Astrocyte (in vitro differentiated cells and primary cell): ENCODE measurements at regions not wholly inside any gene's neighbourhood (a gene's known extent, or its start where the extent isn't known, plus 50 kb on each side); places are given as distances from the start of the nearest gene placed in this dataset.
"Not testable (repeated sequence)": the region's sequence is repeated elsewhere in the genome, so short reads cannot be mapped to it uniquely, and the experiment has no call there.

Source experiments
- DNase-seq: peaks from one replicate; pipeline ENCODE4 v3.0.0-alpha.2; 2010; ENCODE audit warnings: low read depth
- FAIRE-seq: peaks from 2 replicates; lab custom pipeline; 2011; peaks lifted over from hg19 to GRCh38; lab: Jason Lieb, UNC
- H2AFZ ChIP-seq: 2 replicates; pipeline ENCODE4 v1.6.0; 2012; ENCODE audit warnings: low read depth, low read length, inconsistent platforms
- H3K27ac ChIP-seq: 2 replicates; pipeline ENCODE4 v1.5.1; 2011; ENCODE audit warnings: low read depth, low read length, inconsistent platforms
- H3K27me3 ChIP-seq: 2 replicates; pipeline ENCODE4 v1.6.0; 2011; ENCODE audit warnings: low read length, inconsistent platforms; ENCODE audit not compliant: insufficient read depth
- H3K36me3 ChIP-seq: 2 replicates; pipeline ENCODE4 v1.5.1; 2011; ENCODE audit warnings: low read length, inconsistent platforms; ENCODE audit not compliant: insufficient read depth
- H3K4me1 ChIP-seq: 2 replicates; pipeline ENCODE4 v1.5.1; 2011; ENCODE audit warnings: low read length, inconsistent platforms; ENCODE audit not compliant: insufficient read depth
- H3K4me2 ChIP-seq: 2 replicates; pipeline ENCODE4 v1.6.0; 2012; ENCODE audit warnings: low read length, inconsistent platforms
- H3K4me3 ChIP-seq: 2 replicates; pipeline ENCODE4 v1.5.1; 2011; ENCODE audit warnings: low read depth, mild to moderate bottlenecking, low read length, inconsistent platforms; ENCODE audit not compliant: insufficient read depth
- H3K79me2 ChIP-seq: 2 replicates; pipeline ENCODE4 v1.6.0; 2012; ENCODE audit warnings: mild to moderate bottlenecking, low read length, inconsistent platforms; ENCODE audit not compliant: insufficient read depth
- H3K9ac ChIP-seq: 2 replicates; pipeline ENCODE4 v1.6.0; 2012; ENCODE audit warnings: mild to moderate bottlenecking, low read length, inconsistent platforms
- H3K9me3 ChIP-seq: 2 replicates; pipeline ENCODE4 v1.5.1; 2012; ENCODE audit warnings: low read depth, mild to moderate bottlenecking, low read length, inconsistent platforms; ENCODE audit not compliant: insufficient read depth
- H4K20me1 ChIP-seq: 2 replicates; pipeline ENCODE4 v1.6.0; 2012; ENCODE audit warnings: low read length, inconsistent platforms; ENCODE audit not compliant: insufficient read depth
- H3K27ac Mint-ChIP-seq: one replicate; pipeline ENCODE4 v1.8.0; 2021; ENCODE audit warnings: mild to moderate bottlenecking, mixed read lengths; ENCODE audit not compliant: unreplicated experiment
- H3K27me3 Mint-ChIP-seq: one replicate; pipeline ENCODE4 v1.8.0; 2021; ENCODE audit warnings: low read depth, mixed read lengths; ENCODE audit not compliant: unreplicated experiment
- H3K36me3 Mint-ChIP-seq: one replicate; pipeline ENCODE4 v1.8.0; 2021; ENCODE audit warnings: low read depth, mixed read lengths; ENCODE audit not compliant: unreplicated experiment
- H3K4me1 Mint-ChIP-seq: one replicate; pipeline ENCODE4 v1.8.0; 2021; ENCODE audit warnings: low read depth, mixed read lengths; ENCODE audit not compliant: unreplicated experiment
- H3K4me3 Mint-ChIP-seq: one replicate; pipeline ENCODE4 v1.8.0; 2021; ENCODE audit warnings: mild to moderate bottlenecking, moderate library complexity, mixed read lengths; ENCODE audit not compliant: unreplicated experiment
- H3K9me3 Mint-ChIP-seq: one replicate; pipeline ENCODE4 v1.8.0; 2021; ENCODE audit warnings: mild to moderate bottlenecking, mixed read lengths; ENCODE audit not compliant: unreplicated experiment
- EZH2 ChIP-seq: IDR thresholded peaks from 2 replicates; pipeline ENCODE4 v1.6.1; 2012; ENCODE audit warnings: mild to moderate bottlenecking, low read length, inconsistent platforms; ENCODE audit not compliant: insufficient read depth
- TF ChIP-seq, protein P1 (sequence below): IDR thresholded peaks from 2 replicates; pipeline ENCODE4 v1.5.1; 2011; ENCODE audit warnings: low read depth, mild to moderate bottlenecking, inconsistent platforms, low read length, moderate library complexity; ENCODE audit not compliant: insufficient read depth

GRCh38 chr1:115522386-115522785, 119.4 kb upstream of the VANGL1 start:
- FAIRE-seq (no peak), DNase-seq (no peak)
- no peaks in the 10 kb centered on the region for H3K27me3 Mint-ChIP-seq
- H3K4me1 ChIP-seq: no peaks in the 10 kb centered on the region
- no peak overlapping the region for H3K4me3 ChIP-seq
- no peak overlapping the region for H3K9ac ChIP-seq
- no peak overlapping the region for H2AFZ ChIP-seq
- no peak overlapping the region for H3K4me2 ChIP-seq
- no peaks in the 10 kb centered on the region for H3K36me3 ChIP-seq
- no peaks in the 10 kb centered on the region for H3K27me3 ChIP-seq
- peaks cover 8% of the 10 kb centered on the region for H3K9me3 Mint-ChIP-seq
- no peaks in the 10 kb centered on the region for H4K20me1 ChIP-seq
- no peaks in the 10 kb centered on the region for H3K9me3 ChIP-seq
- H3K4me3 Mint-ChIP-seq: no peak overlapping the region
- peaks cover 13% of the 10 kb centered on the region for H3K4me1 Mint-ChIP-seq
- no peak overlapping the region for H3K27ac ChIP-seq
- no peak for TF ChIP-seq EZH2
- TF ChIP-seq, protein P1, sequence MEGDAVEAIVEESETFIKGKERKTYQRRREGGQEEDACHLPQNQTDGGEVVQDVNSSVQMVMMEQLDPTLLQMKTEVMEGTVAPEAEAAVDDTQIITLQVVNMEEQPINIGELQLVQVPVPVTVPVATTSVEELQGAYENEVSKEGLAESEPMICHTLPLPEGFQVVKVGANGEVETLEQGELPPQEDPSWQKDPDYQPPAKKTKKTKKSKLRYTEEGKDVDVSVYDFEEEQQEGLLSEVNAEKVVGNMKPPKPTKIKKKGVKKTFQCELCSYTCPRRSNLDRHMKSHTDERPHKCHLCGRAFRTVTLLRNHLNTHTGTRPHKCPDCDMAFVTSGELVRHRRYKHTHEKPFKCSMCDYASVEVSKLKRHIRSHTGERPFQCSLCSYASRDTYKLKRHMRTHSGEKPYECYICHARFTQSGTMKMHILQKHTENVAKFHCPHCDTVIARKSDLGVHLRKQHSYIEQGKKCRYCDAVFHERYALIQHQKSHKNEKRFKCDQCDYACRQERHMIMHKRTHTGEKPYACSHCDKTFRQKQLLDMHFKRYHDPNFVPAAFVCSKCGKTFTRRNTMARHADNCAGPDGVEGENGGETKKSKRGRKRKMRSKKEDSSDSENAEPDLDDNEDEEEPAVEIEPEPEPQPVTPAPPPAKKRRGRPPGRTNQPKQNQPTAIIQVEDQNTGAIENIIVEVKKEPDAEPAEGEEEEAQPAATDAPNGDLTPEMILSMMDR: no peak
- H3K36me3 Mint-ChIP-seq: no peaks in the 10 kb centered on the region
- H3K27ac Mint-ChIP-seq: no peak overlapping the region
- H3K79me2 ChIP-seq: no peaks in the 10 kb centered on the region

GRCh38 chr1:115515270-115515669, 126.5 kb upstream of the VANGL1 start:
- H3K27me3 ChIP-seq: no peaks in the 10 kb centered on the region
- H3K36me3 ChIP-seq: no peaks in the 10 kb centered on the region
- H3K4me3 Mint-ChIP-seq: no peak overlapping the region
- H3K4me2 ChIP-seq: no peak overlapping the region
- FAIRE-seq: no peak
- no peaks in the 10 kb centered on the region for H3K36me3 Mint-ChIP-seq
- peaks cover 4% of the 10 kb centered on the region for H3K4me1 Mint-ChIP-seq
- H3K9ac ChIP-seq: no peak overlapping the region
- H3K4me1 ChIP-seq: no peaks in the 10 kb centered on the region
- no peaks in the 10 kb centered on the region for H3K79me2 ChIP-seq
- no peak overlapping the region for H3K27ac ChIP-seq
- peaks cover 3% of the 10 kb centered on the region for H3K9me3 Mint-ChIP-seq
- no peak for DNase-seq
- H3K9me3 ChIP-seq: no peaks in the 10 kb centered on the region
- H4K20me1 ChIP-seq: no peaks in the 10 kb centered on the region
- TF ChIP-seq, protein P1: no peak
- no peak for TF ChIP-seq EZH2
- H3K27ac Mint-ChIP-seq: no peak overlapping the region
- H3K4me3 ChIP-seq: no peak overlapping the region
- no peak overlapping the region for H2AFZ ChIP-seq
- H3K27me3 Mint-ChIP-seq: no peaks in the 10 kb centered on the region

DNA sequence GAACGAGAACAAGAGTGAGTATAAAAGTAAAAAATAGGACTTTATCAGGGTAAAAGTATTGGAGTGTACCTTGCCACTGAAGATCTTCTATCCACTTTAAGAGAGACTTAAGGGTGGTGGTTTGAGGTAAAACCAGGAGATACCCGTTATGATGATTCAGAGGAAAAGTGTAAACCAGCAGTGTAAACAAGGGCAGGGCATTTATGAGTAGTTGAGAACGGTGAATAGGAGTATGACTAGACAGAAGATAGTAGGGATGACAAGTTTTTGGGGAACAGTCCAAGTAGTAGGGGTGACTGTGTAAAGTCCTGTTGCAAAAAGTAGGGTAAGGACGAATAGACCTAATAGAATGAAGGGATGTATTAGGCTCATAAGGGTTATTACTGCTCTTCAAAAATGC, 131.5 kb upstream of the VANGL1 start:
- H4K20me1 ChIP-seq, H3K36me3 Mint-ChIP-seq, H3K27ac Mint-ChIP-seq, DNase-seq, H3K9me3 ChIP-seq, H3K4me1 Mint-ChIP-seq, H3K9ac ChIP-seq, H3K4me3 ChIP-seq, H3K27ac ChIP-seq, FAIRE-seq, H3K27me3 ChIP-seq, H3K9me3 Mint-ChIP-seq, H3K4me3 Mint-ChIP-seq, H3K36me3 ChIP-seq, H3K4me2 ChIP-seq, H3K4me1 ChIP-seq, H3K79me2 ChIP-seq, H3K27me3 Mint-ChIP-seq, H2AFZ ChIP-seq: not testable (repeated sequence)
